GM12878 (cell line): ENCODE measurements at regions not wholly inside any gene's neighbourhood (a gene's known extent, or its start where the extent isn't known, plus 50 kb on each side); places are given as distances from the start of the nearest gene placed in this dataset.

Experiments used
- ATAC-seq: fragments of 200-7000 bp; cut with Tn5 transposase; 3 replicates; pipeline ENCODE4 v1.9.1; 2020; ENCODE audit warnings: mild to moderate bottlenecking, moderate library complexity
- BruUV-seq: library from RNA; stranded (reverse); fragments of 400-500 nt; replicated peaks from 2 replicates; lab custom pipeline; 2021; lab: Mats Ljungman, UMichigan
- CTCF ChIA-PET: fragments of 300-600 bp; sonication (Branson Sonifier 250); formaldehyde crosslinking; extraction: SDS; loops from one replicate; lab custom pipeline; 2021; ENCODE audit warnings: inconsistent platforms; lab: Yijun Ruan, JAX
- POLR2A ChIA-PET: fragments of 350-600 bp; formaldehyde crosslinking; extraction: SDS; loops from one replicate; lab custom pipeline; 2021; ENCODE audit warnings: inconsistent platforms; lab: Charles Lee
- RAD21 ChIA-PET: fragments of 300-600 bp; sonication (Branson Sonifier 250); formaldehyde crosslinking; loops from one replicate; lab custom pipeline; 2023; ENCODE audit warnings: antibody characterized with exemption; ENCODE audit not compliant: unreplicated experiment; lab: Charles Lee
- SMC1A ChIA-PET: fragments of 300-600 bp; sonication (Branson Sonifier 250); formaldehyde crosslinking; loops from one replicate; lab custom pipeline; 2023; ENCODE audit not compliant: unreplicated experiment, uncharacterized antibody; lab: Charles Lee
- DNase-seq: peaks from one replicate; pipeline ENCODE4 v3.0.0-alpha.2; 2011; ENCODE audit warnings: low read depth, low spot score
- FAIRE-seq: peaks from 3 replicates; lab custom pipeline; 2011; peaks lifted over from hg19 to GRCh38; lab: Jason Lieb, UNC
- H2AFZ ChIP-seq: 2 replicates; pipeline ENCODE4 v1.6.0; 2011; ENCODE audit warnings: low read depth, low read length, control low read depth; ENCODE audit not compliant: control insufficient read depth
- H3K27ac ChIP-seq: 2 replicates; pipeline ENCODE4 v1.5.1; 2011; ENCODE audit warnings: control low read depth; ENCODE audit not compliant: control insufficient read depth, insufficient read depth
- H3K27me3 ChIP-seq, 2 experiments: replicated peaks in 1 of 2; 2 replicates each; pipeline versions ENCODE4 v1.6.0 to v1.6.1; 2011; ENCODE audit warnings: low read length in 1 of 2; ENCODE audit not compliant: control insufficient read depth in 2 of 2, insufficient read depth in 2 of 2
- H3K36me3 ChIP-seq, 2 experiments: 2 replicates each; pipeline ENCODE4 v1.5.1; 2011; ENCODE audit warnings: low read length in 1 of 2; ENCODE audit not compliant: control insufficient read depth in 2 of 2, insufficient read depth in 2 of 2
- H3K4me1 ChIP-seq: 2 replicates; pipeline ENCODE4 v1.6.1; 2011; ENCODE audit warnings: mild to moderate bottlenecking, low read length, moderate library complexity, mixed read lengths; ENCODE audit not compliant: control insufficient read depth, insufficient read depth
- H3K4me2 ChIP-seq: 2 replicates; pipeline ENCODE4 v1.6.0; 2011; ENCODE audit warnings: control low read depth; ENCODE audit not compliant: control insufficient read depth, insufficient read depth
- H3K4me3 ChIP-seq: fragments of 200-600 bp; sonication (generic); 2 replicates; pipeline ENCODE4 v1.5.1; 2016
- H3K79me2 ChIP-seq: 2 replicates; pipeline ENCODE4 v1.6.0; 2011; ENCODE audit warnings: low read length; ENCODE audit not compliant: control insufficient read depth, insufficient read depth
- H3K9ac ChIP-seq: 2 replicates; pipeline ENCODE4 v1.8.0; 2011; ENCODE audit warnings: low read length, control low read depth, mixed read lengths; ENCODE audit not compliant: control insufficient read depth, insufficient read depth
- H3K9me3 ChIP-seq: replicated peaks from 3 replicates; pipeline ENCODE4 v1.5.1; 2011; ENCODE audit warnings: mild to moderate bottlenecking, low read length; ENCODE audit not compliant: control insufficient read depth, insufficient read depth
- H4K20me1 ChIP-seq: 2 replicates; pipeline ENCODE4 v1.6.0; 2011; ENCODE audit not compliant: control insufficient read depth, insufficient read depth
- E2F8 ChIP-seq: fragments of 450-650 bp; IDR thresholded peaks from 2 replicates; pipeline ENCODE4 v1.6.1; 2018; ENCODE audit warnings: mild to moderate bottlenecking, low read depth, moderate library complexity; ENCODE audit not compliant: partially characterized antibody
- HDGF ChIP-seq: fragments of 450-650 bp; IDR thresholded peaks from 2 replicates; pipeline ENCODE4 v1.6.1; 2016; ENCODE audit warnings: antibody characterized with exemption
- NR2C1 ChIP-seq: fragments of 450-650 bp; IDR thresholded peaks from 2 replicates; pipeline ENCODE4 v1.6.1; 2017; ENCODE audit warnings: antibody characterized with exemption, mild to moderate bottlenecking, moderate library complexity
- RB1 ChIP-seq: fragments of 450-650 bp; formaldehyde crosslinking; IDR thresholded peaks from 2 replicates; pipeline ENCODE4 v1.6.1; 2017; ENCODE audit warnings: mild to moderate bottlenecking, borderline replicate concordance
- ZBTB40 ChIP-seq: fragments of 450-650 bp; IDR thresholded peaks from 2 replicates; pipeline ENCODE4 v1.6.1; 2016; ENCODE audit warnings: mild to moderate bottlenecking, moderate library complexity, borderline replicate concordance
- WGBS: methylation state at CpG from one replicate; pipeline ENCODE4 v1.1.6; 2016; ENCODE audit warnings: low lambda C conversion rate; ENCODE audit not compliant: insufficient replicate concordance, insufficient coverage; ENCODE audit errors: missing lambda C conversion rate; 5-methylcytosine and 5-hydroxymethylcytosine counted together
- in situ Hi-C: fragments of 300-500 bp; cut with MboI; formaldehyde crosslinking; loops from 9 replicates; pipeline ENCODE4 v1.14.3; 2018; ENCODE audit warnings: mixed read lengths
- intact Hi-C: fragments of 100-400 bp; cut with micrococcal nuclease; formaldehyde crosslinking; loops from one replicate; pipeline ENCODE4 v1.14.2; 2022; ENCODE audit not compliant: unreplicated experiment

- no peak for TF ChIP-seq NR2C1
Measured at GRCh38 chr13:108439556-108439955, 170.0 kb downstream of the TNFSF13B start (continued).

GRCh38 chr13:108444448-108444847 is 174.9 kb downstream of the TNFSF13B start:
- H3K9me3 ChIP-seq = no peaks in the 10 kb centered on the region
- no peaks in the 10 kb centered on the region for H4K20me1 ChIP-seq
- no peak overlapping the region for H3K4me2 ChIP-seq
- no peak for ATAC-seq
- WGBS = 24% methylated on average over 6 of the region's 6 CpGs
- no peak for DNase-seq
- intact Hi-C loops (no loop called here), in situ Hi-C loops (no loop called here)
- ChIA-PET CTCF (no interaction called here), SMC1A (no interaction called here), RAD21 (no interaction called here), POLR2A (no interaction called here)
- H3K4me1 ChIP-seq = no peaks in the 10 kb centered on the region
- H3K27ac ChIP-seq = no peak overlapping the region
- H3K4me3 ChIP-seq = no peak overlapping the region
- BruUV-seq = no TSS peak
- no peaks in the 10 kb centered on the region for H3K36me3 ChIP-seq
- no peak for TF ChIP-seq HDGF
- no peak for TF ChIP-seq ZBTB40
- no peak for TF ChIP-seq RB1
- TF ChIP-seq E2F8 = no peak
- FAIRE-seq = no peak
- H2AFZ ChIP-seq = no peak overlapping the region
- no peak overlapping the region for H3K9ac ChIP-seq
- H3K27me3 ChIP-seq = no peaks in the 10 kb centered on the region
- H3K79me2 ChIP-seq = no peaks in the 10 kb centered on the region
